Activated CD8-positive, alpha-beta memory T cell treated with anti-CD3 and anti-CD28 coated beads, Interleukin-2, amount 10 ng/mL, durations not matched to agents 7 days and 5 days (primary cell): ENCODE measurements at regions not wholly inside any gene's neighbourhood (a gene's known extent, or its start where the extent isn't known, plus 50 kb on each side); places are given as distances from the start of the nearest gene placed in this dataset.
"Not testable (repeated sequence)": the region's sequence is repeated elsewhere in the genome, so short reads cannot be mapped to it uniquely, and the experiment has no call there.

Source experiments
- ATAC-seq: fragments of 150-1000 bp; cut with Tn5 transposase; one replicate; pipeline ENCODE4 v1.10.0; 2021; ENCODE audit warnings: moderate library complexity
- CTCF ChIA-PET: fragments of 350-600 bp; sonication (Branson Sonifier 250); formaldehyde crosslinking; loops from one replicate; lab custom pipeline; 2021; ENCODE audit warnings: antibody characterized with exemption; lab: Charles Lee
- DNase-seq: peaks from one replicate; pipeline ENCODE4 v3.0.0-alpha.2; 2020
- H3K27ac Mint-ChIP-seq: one replicate; pipeline ENCODE4 v1.8.0; 2021; ENCODE audit warnings: mild to moderate bottlenecking, mixed read lengths
- H3K27me3 Mint-ChIP-seq: one replicate; pipeline ENCODE4 v1.8.0; 2021; ENCODE audit warnings: mixed read lengths
- H3K36me3 Mint-ChIP-seq: one replicate; pipeline ENCODE4 v1.8.0; 2021; ENCODE audit warnings: mild to moderate bottlenecking, mixed read lengths
- H3K4me1 Mint-ChIP-seq: one replicate; pipeline ENCODE4 v1.8.0; 2021; ENCODE audit warnings: mixed read lengths
- H3K4me3 Mint-ChIP-seq: one replicate; pipeline ENCODE4 v1.8.0; 2021; ENCODE audit warnings: mild to moderate bottlenecking, moderate library complexity, mixed read lengths
- H3K9me3 Mint-ChIP-seq: one replicate; pipeline ENCODE4 v1.8.0; 2022; ENCODE audit warnings: low read depth, mixed read lengths

- H3K27ac Mint-ChIP-seq, CTCF ChIA-PET, H3K36me3 Mint-ChIP-seq, H3K9me3 Mint-ChIP-seq, H3K4me3 Mint-ChIP-seq, DNase-seq, ATAC-seq, H3K4me1 Mint-ChIP-seq: not testable (repeated sequence)
- H3K27me3 Mint-ChIP-seq, result peaks cover 15% of the 10 kb centered on the region
These were observed 82.4 kb upstream of the B3GAT1 start for GRCh38 chr11:134494395-134494794.

GRCh38 chr11:134492411-134492810 is 80.4 kb upstream of the B3GAT1 start:
- peaks cover 15% of the 10 kb centered on the region for H3K27me3 Mint-ChIP-seq
- H3K27ac Mint-ChIP-seq, H3K9me3 Mint-ChIP-seq, H3K4me3 Mint-ChIP-seq, H3K36me3 Mint-ChIP-seq, H3K4me1 Mint-ChIP-seq, CTCF ChIA-PET, DNase-seq, ATAC-seq: not testable (repeated sequence)

GRCh38 chr11:134489728-134490127 is 77.7 kb upstream of the B3GAT1 start:
- no peak for DNase-seq
- no peaks in the 10 kb centered on the region for H3K9me3 Mint-ChIP-seq
- no peaks in the 10 kb centered on the region for H3K27me3 Mint-ChIP-seq
- no peaks in the 10 kb centered on the region for H3K4me1 Mint-ChIP-seq
- H3K27ac Mint-ChIP-seq, result no peak overlapping the region
- H3K36me3 Mint-ChIP-seq, result no peaks in the 10 kb centered on the region
- H3K4me3 Mint-ChIP-seq, result no peak overlapping the region
- no peak for ATAC-seq
- CTCF ChIA-PET, result no interaction called here

- Mint-ChIP-seq H3K9me3 (no peaks in the 10 kb centered on the region), H3K4me3 (no peak overlapping the region), H3K27ac (no peak overlapping the region), H3K4me1 (no peaks in the 10 kb centered on the region), H3K36me3 (no peaks in the 10 kb centered on the region), H3K27me3 (no peaks in the 10 kb centered on the region)
- ATAC-seq (no peak), DNase-seq (no peak)
- CTCF ChIA-PET, result no interaction called here
These were observed 76.9 kb upstream of the B3GAT1 start for GRCh38 chr11:134488913-134489312.

- CTCF ChIA-PET, result no interaction called here
- Mint-ChIP-seq H3K27me3 (no peaks in the 10 kb centered on the region), H3K36me3 (no peaks in the 10 kb centered on the region), H3K9me3 (no peaks in the 10 kb centered on the region), H3K4me1 (no peaks in the 10 kb centered on the region), H3K4me3 (no peak overlapping the region), H3K27ac (no peak overlapping the region)
- ATAC-seq, result no peak
- DNase-seq, result no peak
These were observed 76.5 kb upstream of the B3GAT1 start for GRCh38 chr11:134488512-134488911.

GRCh38 chr11:134487696-134488095 is 75.7 kb upstream of the B3GAT1 start:
- no peaks in the 10 kb centered on the region for H3K4me1 Mint-ChIP-seq
- no peaks in the 10 kb centered on the region for H3K36me3 Mint-ChIP-seq
- H3K27me3 Mint-ChIP-seq, result no peaks in the 10 kb centered on the region
- DNase-seq (no peak), ATAC-seq (no peak)
- no peak overlapping the region for H3K27ac Mint-ChIP-seq
- CTCF ChIA-PET, result no interaction called here
- H3K9me3 Mint-ChIP-seq, result no peaks in the 10 kb centered on the region
- no peak overlapping the region for H3K4me3 Mint-ChIP-seq

GRCh38 chr11:134486704-134487103 is 74.7 kb upstream of the B3GAT1 start:
- CTCF ChIA-PET, result no interaction called here
- Mint-ChIP-seq H3K4me3 (no peak overlapping the region), H3K9me3 (no peaks in the 10 kb centered on the region), H3K4me1 (no peaks in the 10 kb centered on the region), H3K36me3 (no peaks in the 10 kb centered on the region), H3K27me3 (no peaks in the 10 kb centered on the region), H3K27ac (no peak overlapping the region)
- no peak for ATAC-seq
- no peak for DNase-seq

GRCh38 chr11:134486106-134486505 is 74.1 kb upstream of the B3GAT1 start:
- H3K27ac Mint-ChIP-seq, result no peak overlapping the region
- no peaks in the 10 kb centered on the region for H3K9me3 Mint-ChIP-seq
- H3K36me3 Mint-ChIP-seq, result no peaks in the 10 kb centered on the region
- CTCF ChIA-PET, result no interaction called here
- no peaks in the 10 kb centered on the region for H3K4me1 Mint-ChIP-seq
- no peak for ATAC-seq
- DNase-seq, result no peak
- H3K4me3 Mint-ChIP-seq, result no peak overlapping the region
- no peaks in the 10 kb centered on the region for H3K27me3 Mint-ChIP-seq

- ATAC-seq (no peak), DNase-seq (no peak)
- Mint-ChIP-seq H3K9me3 (no peaks in the 10 kb centered on the region), H3K4me1 (no peaks in the 10 kb centered on the region), H3K4me3 (no peak overlapping the region), H3K36me3 (no peaks in the 10 kb centered on the region), H3K27ac (no peak overlapping the region), H3K27me3 (peaks cover 4% of the 10 kb centered on the region)
- CTCF ChIA-PET, result no interaction called here
These were observed 73.3 kb upstream of the B3GAT1 start for GRCh38 chr11:134485316-134485715.

- H3K36me3 Mint-ChIP-seq, result no peaks in the 10 kb centered on the region
- DNase-seq (no peak), ATAC-seq (no peak)
- H3K27ac Mint-ChIP-seq, result no peak overlapping the region
- peaks cover 7% of the 10 kb centered on the region for H3K27me3 Mint-ChIP-seq
- H3K4me3 Mint-ChIP-seq, result no peak overlapping the region
- CTCF ChIA-PET, result no interaction called here
- H3K9me3 Mint-ChIP-seq, result no peaks in the 10 kb centered on the region
- no peaks in the 10 kb centered on the region for H3K4me1 Mint-ChIP-seq
These were observed 71.8 kb upstream of the B3GAT1 start for GRCh38 chr11:134483857-134484256.

GRCh38 chr11:134483291-134483690 is 71.2 kb upstream of the B3GAT1 start:
- CTCF ChIA-PET, result no interaction called here
- no peak for DNase-seq
- H3K4me3 Mint-ChIP-seq, result no peak overlapping the region
- peaks cover 7% of the 10 kb centered on the region for H3K27me3 Mint-ChIP-seq
- H3K36me3 Mint-ChIP-seq, result no peaks in the 10 kb centered on the region
- no peak overlapping the region for H3K27ac Mint-ChIP-seq
- no peaks in the 10 kb centered on the region for H3K4me1 Mint-ChIP-seq
- H3K9me3 Mint-ChIP-seq, result no peaks in the 10 kb centered on the region
- ATAC-seq, result no peak

- Mint-ChIP-seq H3K27me3 (peaks cover 7% of the 10 kb centered on the region), H3K27ac (no peak overlapping the region), H3K9me3 (no peaks in the 10 kb centered on the region), H3K4me3 (no peak overlapping the region), H3K4me1 (no peaks in the 10 kb centered on the region), H3K36me3 (no peaks in the 10 kb centered on the region)
- CTCF ChIA-PET, result no interaction called here
- DNase-seq, result no peak
- no peak for ATAC-seq
These were observed 70.8 kb upstream of the B3GAT1 start for GRCh38 chr11:134482865-134483264.

- Mint-ChIP-seq H3K9me3 (no peaks in the 10 kb centered on the region), H3K4me3 (no peak overlapping the region), H3K4me1 (no peaks in the 10 kb centered on the region), H3K27me3 (peaks cover 11% of the 10 kb centered on the region), H3K27ac (no peak overlapping the region), H3K36me3 (no peaks in the 10 kb centered on the region)
- CTCF ChIA-PET, result no interaction called here
- DNase-seq (peak; percentile 23), ATAC-seq (no peak)
These were observed 70.0 kb upstream of the B3GAT1 start for GRCh38 chr11:134481933-134482527.

- no peaks in the 10 kb centered on the region for H3K4me1 Mint-ChIP-seq
- ATAC-seq, result no peak
- CTCF ChIA-PET, result no interaction called here
- peaks cover 20% of the 10 kb centered on the region for H3K27me3 Mint-ChIP-seq
- no peak overlapping the region for H3K4me3 Mint-ChIP-seq
- no peaks in the 10 kb centered on the region for H3K9me3 Mint-ChIP-seq
- DNase-seq, result peak; percentile 19
- H3K27ac Mint-ChIP-seq, result no peak overlapping the region
- H3K36me3 Mint-ChIP-seq, result no peaks in the 10 kb centered on the region
These were observed 69.1 kb upstream of the B3GAT1 start for GRCh38 chr11:134481135-134481534.
